Natural killer cell (primary cell): ENCODE measurements at regions not wholly inside any gene's neighbourhood (a gene's known extent, or its start where the extent isn't known, plus 50 kb on each side); places are given as distances from the start of the nearest gene placed in this dataset.

Experiments used
- ATAC-seq, 3 donors: fragments of 150-1000 bp in 2 of 3; fragments of 200-7000 bp in 1 of 3; cut with Tn5 transposase; 1 replicate in 1 of 3; 2 replicates in 2 of 3; pipeline ENCODE4 v1.10.0; 2021; ENCODE audit warnings: mild to moderate bottlenecking in 2 of 3, moderate library complexity in 2 of 3
- DNase-seq, 2 donors: peaks; one replicate each; pipeline versions ENCODE4 v3.0.0 to v3.0.0-alpha.2; 2013 to 2021; ENCODE audit warnings: mixed read lengths in 1 of 2
- H3K27ac ChIP-seq: one replicate; pipeline ENCODE4 v1.5.1; 2013; ENCODE audit warnings: mild to moderate bottlenecking, low read length
- H3K27me3 ChIP-seq: one replicate; pipeline ENCODE4 v1.6.1; 2013; ENCODE audit warnings: low read length; ENCODE audit not compliant: control insufficient read depth, insufficient read depth
- H3K36me3 ChIP-seq: one replicate; pipeline ENCODE4 v1.6.1; 2013; ENCODE audit warnings: low read length; ENCODE audit not compliant: control insufficient read depth, insufficient read depth
- H3K4me1 ChIP-seq: one replicate; pipeline ENCODE4 v1.6.1; 2013; ENCODE audit warnings: low read length; ENCODE audit not compliant: control insufficient read depth, insufficient read depth
- H3K4me3 ChIP-seq: one replicate; pipeline ENCODE4 v1.5.1; 2013; ENCODE audit warnings: low read length
- H3K9me3 ChIP-seq: one replicate; pipeline ENCODE4 v1.6.1; 2013; ENCODE audit warnings: low read length; ENCODE audit not compliant: control insufficient read depth, insufficient read depth
- H3K27ac Mint-ChIP-seq, 2 donors: one replicate each; pipeline ENCODE4 v1.8.0; 2022; ENCODE audit warnings: mild to moderate bottlenecking in 2 of 2, mixed read lengths in 2 of 2, moderate library complexity in 1 of 2
- H3K27me3 Mint-ChIP-seq, 2 donors: one replicate each; pipeline ENCODE4 v1.8.0; 2022; ENCODE audit warnings: low read depth in 2 of 2, mixed read lengths in 2 of 2
- H3K36me3 Mint-ChIP-seq: one replicate; pipeline ENCODE4 v1.8.0; 2022; ENCODE audit warnings: mixed read lengths
- H3K4me1 Mint-ChIP-seq, 2 donors: one replicate each; pipeline ENCODE4 v1.8.0; 2022; ENCODE audit warnings: mixed read lengths in 2 of 2
- H3K4me3 Mint-ChIP-seq: one replicate; pipeline ENCODE4 v1.8.0; 2022; ENCODE audit warnings: mild to moderate bottlenecking, moderate library complexity, mixed read lengths
- H3K9me3 Mint-ChIP-seq, 2 donors: one replicate each; pipeline ENCODE4 v1.8.0; 2022; ENCODE audit warnings: mixed read lengths in 2 of 2
- WGBS: methylation state at CpG from one replicate; pipeline ENCODE4 v1.1.7; 2013; ENCODE audit warnings: missing lambda C conversion rate; ENCODE audit not compliant: insufficient coverage; 5-methylcytosine and 5-hydroxymethylcytosine counted together
- intact Hi-C: fragments of 100-400 bp; cut with micrococcal nuclease; formaldehyde crosslinking; loops from one replicate; pipeline ENCODE4 v1.14.2; 2022
- TF ChIP-seq, protein P1 (sequence below): fragments of 200-600 bp; IDR thresholded peaks from one replicate; pipeline ENCODE4 v1.8.0; 2022; ENCODE audit warnings: antibody characterized with exemption

DNA sequence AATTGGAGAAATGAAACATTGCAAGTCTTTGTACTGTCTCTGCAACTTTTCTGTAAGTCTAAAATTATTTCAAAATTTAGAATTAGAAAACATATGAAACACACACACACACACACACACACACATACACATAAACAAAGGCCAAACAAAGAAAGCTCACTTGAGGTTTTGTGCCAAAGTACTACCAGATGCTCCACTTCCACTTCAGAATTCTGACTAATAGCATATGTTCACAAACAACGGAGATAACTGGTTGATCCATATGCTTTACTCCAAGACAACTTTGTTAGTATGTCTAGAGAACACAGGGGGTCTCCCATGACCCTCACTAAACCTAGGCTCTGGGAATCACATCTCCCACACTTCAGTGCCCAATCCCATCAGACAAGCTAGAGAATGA is 133.8 kb upstream of the CLEC14A start:
- DNase-seq (no peak), ATAC-seq (no peak)
- intact Hi-C loops: no loop called here
- Histone ChIP-seq H3K27ac (no peak overlapping the region), H3K36me3 (no peaks in the 10 kb centered on the region), H3K4me1 (no peaks in the 10 kb centered on the region), H3K27me3 (no peaks in the 10 kb centered on the region), H3K4me3 (no peak overlapping the region), H3K9me3 (no peaks in the 10 kb centered on the region)
- TF ChIP-seq, protein P1, sequence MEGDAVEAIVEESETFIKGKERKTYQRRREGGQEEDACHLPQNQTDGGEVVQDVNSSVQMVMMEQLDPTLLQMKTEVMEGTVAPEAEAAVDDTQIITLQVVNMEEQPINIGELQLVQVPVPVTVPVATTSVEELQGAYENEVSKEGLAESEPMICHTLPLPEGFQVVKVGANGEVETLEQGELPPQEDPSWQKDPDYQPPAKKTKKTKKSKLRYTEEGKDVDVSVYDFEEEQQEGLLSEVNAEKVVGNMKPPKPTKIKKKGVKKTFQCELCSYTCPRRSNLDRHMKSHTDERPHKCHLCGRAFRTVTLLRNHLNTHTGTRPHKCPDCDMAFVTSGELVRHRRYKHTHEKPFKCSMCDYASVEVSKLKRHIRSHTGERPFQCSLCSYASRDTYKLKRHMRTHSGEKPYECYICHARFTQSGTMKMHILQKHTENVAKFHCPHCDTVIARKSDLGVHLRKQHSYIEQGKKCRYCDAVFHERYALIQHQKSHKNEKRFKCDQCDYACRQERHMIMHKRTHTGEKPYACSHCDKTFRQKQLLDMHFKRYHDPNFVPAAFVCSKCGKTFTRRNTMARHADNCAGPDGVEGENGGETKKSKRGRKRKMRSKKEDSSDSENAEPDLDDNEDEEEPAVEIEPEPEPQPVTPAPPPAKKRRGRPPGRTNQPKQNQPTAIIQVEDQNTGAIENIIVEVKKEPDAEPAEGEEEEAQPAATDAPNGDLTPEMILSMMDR: no peak
- H3K27ac Mint-ChIP-seq: no peak overlapping the region
- 83% methylated on average over 1 of the region's 1 CpG for WGBS
- H3K4me3 Mint-ChIP-seq: no peak overlapping the region
- peaks cover 0 to 10% of the 10 kb centered on the region in 2 donors for H3K9me3 Mint-ChIP-seq
- no peaks in the 10 kb centered on the region for H3K4me1 Mint-ChIP-seq
- no peaks in the 10 kb centered on the region for H3K36me3 Mint-ChIP-seq
- H3K27me3 Mint-ChIP-seq: peaks cover 0 to 3% of the 10 kb centered on the region in 2 donors

GRCh38 chr14:38387821-38388220 is 131.9 kb upstream of the CLEC14A start:
- H3K4me1 Mint-ChIP-seq: no peaks in the 10 kb centered on the region
- H3K4me3 ChIP-seq: no peak overlapping the region
- H3K36me3 Mint-ChIP-seq: no peaks in the 10 kb centered on the region
- no peaks in the 10 kb centered on the region for H3K36me3 ChIP-seq
- TF ChIP-seq, protein P1: no peak
- peaks cover 0 to 7% of the 10 kb centered on the region in 2 donors for H3K9me3 Mint-ChIP-seq
- no peak overlapping the region for H3K27ac Mint-ChIP-seq
- no peaks in the 10 kb centered on the region for H3K27me3 Mint-ChIP-seq
- H3K27ac ChIP-seq: no peak overlapping the region
- H3K27me3 ChIP-seq: no peaks in the 10 kb centered on the region
- no peaks in the 10 kb centered on the region for H3K4me1 ChIP-seq
- intact Hi-C loops: no loop called here
- DNase-seq (no peak), ATAC-seq (no peak)
- no peak overlapping the region for H3K4me3 Mint-ChIP-seq
- H3K9me3 ChIP-seq: no peaks in the 10 kb centered on the region
- 84% methylated on average over 2 of the region's 2 CpGs for WGBS

DNA sequence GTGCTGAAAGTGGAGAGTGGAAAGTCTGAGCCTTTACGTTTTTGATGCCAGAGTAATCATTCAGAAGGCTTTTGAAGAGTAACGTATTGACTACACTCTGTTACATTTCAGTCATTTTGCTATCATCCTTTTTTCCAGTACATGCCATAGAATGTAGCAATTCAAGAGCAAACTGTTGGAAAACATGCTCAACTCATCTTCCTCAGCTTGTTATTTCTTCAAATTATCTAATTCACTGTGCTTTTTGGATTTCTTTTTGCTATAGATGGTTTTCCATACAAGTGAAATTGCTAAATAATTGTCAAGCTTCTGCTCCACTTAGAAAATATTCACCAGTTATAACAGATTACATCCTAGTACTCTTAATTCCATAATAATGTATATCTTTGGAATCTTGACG is 129.9 kb upstream of the CLEC14A start:
- DNase-seq: no peak
- Mint-ChIP-seq H3K4me1 (no peaks in the 10 kb centered on the region), H3K36me3 (no peaks in the 10 kb centered on the region), H3K27ac (no peak overlapping the region), H3K9me3 (peaks cover 0 to 9% of the 10 kb centered on the region in 2 donors), H3K4me3 (no peak overlapping the region), H3K27me3 (no peaks in the 10 kb centered on the region)
- ATAC-seq: no peak
- 82% methylated on average over 2 of the region's 3 CpGs for WGBS
- H3K4me3 ChIP-seq: no peak overlapping the region
- intact Hi-C loops: no loop called here
- no peaks in the 10 kb centered on the region for H3K27me3 ChIP-seq
- H3K9me3 ChIP-seq: no peaks in the 10 kb centered on the region
- no peaks in the 10 kb centered on the region for H3K4me1 ChIP-seq
- TF ChIP-seq, protein P1: no peak
- no peak overlapping the region for H3K27ac ChIP-seq
- H3K36me3 ChIP-seq: no peaks in the 10 kb centered on the region

DNA sequence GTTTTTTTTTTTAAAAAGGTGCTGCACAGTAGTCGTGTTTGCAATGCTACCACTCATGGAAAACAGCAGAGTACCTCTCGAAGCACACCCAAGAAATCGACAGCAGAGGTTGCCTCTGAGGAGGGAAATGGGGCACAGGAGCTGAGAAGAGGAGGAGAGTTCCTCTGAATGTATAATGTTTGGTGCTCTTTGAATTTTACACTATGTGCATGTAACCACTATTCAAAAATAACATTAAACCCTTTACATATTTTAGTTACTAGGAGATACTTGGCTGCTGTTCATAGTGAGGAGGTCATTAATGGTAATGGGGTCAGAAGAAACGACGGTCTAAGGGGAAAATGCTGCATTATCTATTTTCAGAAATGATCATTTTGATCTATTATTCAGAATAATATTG is 129.4 kb upstream of the CLEC14A start:
- no peak overlapping the region for H3K27ac ChIP-seq
- H3K4me3 Mint-ChIP-seq: no peak overlapping the region
- no peaks in the 10 kb centered on the region for H3K4me1 Mint-ChIP-seq
- H3K27me3 Mint-ChIP-seq: no peaks in the 10 kb centered on the region
- no peak overlapping the region for H3K27ac Mint-ChIP-seq
- WGBS: 74% methylated on average over 3 of the region's 5 CpGs
- H3K36me3 ChIP-seq: no peaks in the 10 kb centered on the region
- H3K4me1 ChIP-seq: no peaks in the 10 kb centered on the region
- intact Hi-C loops: no loop called here
- TF ChIP-seq, protein P1: no peak
- H3K36me3 Mint-ChIP-seq: no peaks in the 10 kb centered on the region
- DNase-seq: no peak
- H3K9me3 ChIP-seq: no peaks in the 10 kb centered on the region
- peaks cover under 1 to 10% of the 10 kb centered on the region in 2 donors for H3K9me3 Mint-ChIP-seq
- no peaks in the 10 kb centered on the region for H3K27me3 ChIP-seq
- H3K4me3 ChIP-seq: no peak overlapping the region
- no peak for ATAC-seq
